Endothelial cell of umbilical vein (primary cell): ENCODE measurements at regions not wholly inside any gene's neighbourhood (a gene's known extent, or its start where the extent isn't known, plus 50 kb on each side); places are given as distances from the start of the nearest gene placed in this dataset.

Experiments
- BruUV-seq: library from RNA; stranded (reverse); fragments of 400-500 nt; replicated peaks from 2 replicates; lab custom pipeline; 2021; lab: Mats Ljungman, UMichigan
- CTCF ChIA-PET: fragments of 300-600, 350-600 bp; sonication (Branson Sonifier 250); formaldehyde crosslinking; loops from one replicate; lab custom pipeline; 2021; ENCODE audit warnings: antibody characterized with exemption, inconsistent platforms; lab: Charles Lee
- POLR2A ChIA-PET: fragments of 300-600, 350-600 bp; sonication (Branson Sonifier 250); formaldehyde crosslinking; loops from one replicate; lab custom pipeline; 2021; ENCODE audit warnings: antibody characterized with exemption, inconsistent platforms; lab: Charles Lee
- DNase-seq: peaks from one replicate; pipeline ENCODE4 v3.0.0-alpha.2; 2011; ENCODE audit warnings: low read depth, low spot score
- FAIRE-seq: peaks from 2 replicates; lab custom pipeline; 2011; peaks lifted over from hg19 to GRCh38; lab: Jason Lieb, UNC
- H2AFZ ChIP-seq: 2 replicates; pipeline ENCODE4 v1.6.0; 2012; ENCODE audit warnings: low read depth, low read length, control low read depth, inconsistent platforms
- H3K27ac ChIP-seq: 2 replicates; pipeline ENCODE4 v1.5.1; 2011; ENCODE audit warnings: low read depth, mild to moderate bottlenecking, control low read depth, low read length, moderate library complexity; ENCODE audit not compliant: insufficient read depth
- H3K27me3 ChIP-seq, 2 experiments: 2 replicates each; pipeline versions ENCODE4 v1.6.0 to v1.6.1; 2011; ENCODE audit warnings: low read length in 2 of 2, mixed read lengths in 1 of 2; ENCODE audit not compliant: control insufficient read depth in 2 of 2, insufficient read depth in 2 of 2
- H3K36me3 ChIP-seq, 2 experiments: 2 replicates in 1 of 2; 3 replicates in 1 of 2; pipeline ENCODE4 v1.5.1; 2011; ENCODE audit warnings: low read length in 2 of 2, mild to moderate bottlenecking in 1 of 2, moderate library complexity in 1 of 2; ENCODE audit not compliant: control insufficient read depth in 2 of 2, insufficient read depth in 2 of 2; ENCODE audit errors: extremely low read depth in 1 of 2
- H3K4me1 ChIP-seq: 3 replicates; pipeline ENCODE4 v1.5.1; 2011; ENCODE audit warnings: mild to moderate bottlenecking, low read length; ENCODE audit not compliant: control insufficient read depth, insufficient read depth; ENCODE audit errors: extremely low read depth
- H3K4me2 ChIP-seq: 2 replicates; pipeline ENCODE4 v1.6.1; 2011; ENCODE audit warnings: low read length, control low read depth, mixed read lengths; ENCODE audit not compliant: insufficient read depth
- H3K4me3 ChIP-seq, 3 experiments: fragments of 200-600 bp in 1 of 3; sonication (generic), shearing (Covaris generic) in 1 of 3; replicated peaks in 1 of 3; 2 replicates each; pipeline ENCODE4 v1.5.1; 2011 to 2016; ENCODE audit warnings: control low read depth in 3 of 3, low read length in 3 of 3, mild to moderate bottlenecking in 2 of 3, inconsistent platforms in 1 of 3, low read depth in 1 of 3, moderate library complexity in 1 of 3; ENCODE audit not compliant: insufficient read depth in 1 of 3
- H3K79me2 ChIP-seq: 2 replicates; pipeline ENCODE4 v1.6.0; 2012; ENCODE audit warnings: low read length, inconsistent platforms; ENCODE audit not compliant: control insufficient read depth, insufficient read depth
- H3K9ac ChIP-seq: replicated peaks from 2 replicates; pipeline ENCODE3; 2011; ENCODE audit warnings: low read length, control low read depth; ENCODE audit not compliant: insufficient read depth; ENCODE audit errors: extremely low read depth
- H3K9me1 ChIP-seq: replicated peaks from 3 replicates; pipeline ENCODE4 v1.6.0; 2011; ENCODE audit warnings: mild to moderate bottlenecking, low read length; ENCODE audit not compliant: control insufficient read depth, insufficient read depth; ENCODE audit errors: extremely low read depth
- H3K9me3 ChIP-seq: replicated peaks from 2 replicates; pipeline ENCODE4 v1.5.1; 2012; ENCODE audit warnings: low read length, inconsistent platforms; ENCODE audit not compliant: control insufficient read depth, insufficient read depth
- H4K20me1 ChIP-seq: replicated peaks from 2 replicates; pipeline ENCODE3; 2011; ENCODE audit warnings: mild to moderate bottlenecking, low read length; ENCODE audit not compliant: control insufficient read depth, insufficient read depth; ENCODE audit errors: extremely low read depth
- CTCF ChIP-seq, 2 donors: IDR thresholded peaks; 1 replicate in 1 of 2; 2 replicates in 1 of 2; pipeline ENCODE4 v1.5.1; 2011; ENCODE audit warnings: low read length in 2 of 2, mild to moderate bottlenecking in 2 of 2, moderate library complexity in 2 of 2, control low read depth in 1 of 2, inconsistent platforms in 1 of 2, low read depth in 1 of 2; ENCODE audit not compliant: insufficient read depth in 1 of 2; ENCODE audit errors: extremely low read depth in 1 of 2
- EZH2 ChIP-seq: IDR thresholded peaks from 2 replicates; pipeline ENCODE4 v1.6.1; 2012; ENCODE audit warnings: borderline replicate concordance, low read depth, mild to moderate bottlenecking, moderate library complexity, low read length, inconsistent platforms; ENCODE audit not compliant: severe bottlenecking
- FOS ChIP-seq: IDR thresholded peaks from 2 replicates; pipeline ENCODE4 v1.6.1; 2011; ENCODE audit warnings: mild to moderate bottlenecking, low read length, moderate library complexity, borderline replicate concordance; ENCODE audit not compliant: insufficient read depth
- GATA2 ChIP-seq: IDR thresholded peaks from 2 replicates; pipeline ENCODE4 v1.7.0; 2011; ENCODE audit warnings: low read depth, mild to moderate bottlenecking, moderate library complexity, mixed read lengths, low read length; ENCODE audit not compliant: insufficient read length, insufficient read depth
- JUN ChIP-seq: IDR thresholded peaks from 2 replicates; pipeline ENCODE4 v1.6.1; 2011; ENCODE audit warnings: borderline replicate concordance, low read depth; ENCODE audit not compliant: insufficient read length, insufficient read depth
- MAX ChIP-seq: IDR thresholded peaks from 2 replicates; pipeline ENCODE4 v1.6.1; 2011; ENCODE audit not compliant: insufficient read depth, insufficient read length
- MYC ChIP-seq: IDR thresholded peaks from one replicate; pipeline ENCODE4 v1.6.1; 2011; ENCODE audit warnings: mild to moderate bottlenecking, low read depth, low read length
- POLR2A ChIP-seq: IDR thresholded peaks from 2 replicates; pipeline ENCODE4 v1.6.1; 2012; ENCODE audit warnings: low read depth, mild to moderate bottlenecking, control low read depth, low read length
- POLR2AphosphoS5 ChIP-seq: IDR thresholded peaks from 2 replicates; pipeline ENCODE4 v1.6.1; 2012; ENCODE audit warnings: low read depth, mild to moderate bottlenecking, control low read depth, low read length, moderate library complexity; ENCODE audit not compliant: insufficient read depth
- dilution Hi-C: fragments of 300-500 bp; cut with MboI; formaldehyde crosslinking; loops from one replicate; pipeline ENCODE4 v1.15.0; 2019; ENCODE audit warnings: low sequenced_read_pairs; ENCODE audit not compliant: extremely low pct_ligation_motif_present
- intact Hi-C: fragments of 100-400 bp; cut with micrococcal nuclease; formaldehyde crosslinking; loops from one replicate; pipeline ENCODE4 v1.10.0; 2022

- Histone ChIP-seq H3K9ac (no peak overlapping the region), H3K36me3 (no peaks in the 10 kb centered on the region), H3K27me3 (no peaks in the 10 kb centered on the region), H3K4me1 (no peaks in the 10 kb centered on the region), H3K4me2 (no peak overlapping the region), H4K20me1 (no peaks in the 10 kb centered on the region), H3K9me3 (no peaks in the 10 kb centered on the region), H3K27ac (no peak overlapping the region), H3K79me2 (no peaks in the 10 kb centered on the region), H3K9me1 (no peaks in the 10 kb centered on the region), H2AFZ (no peak overlapping the region), H3K4me3 (no peak overlapping the region)
- intact Hi-C loops: no loop called here
- TF ChIP-seq MYC: no peak
- TF ChIP-seq POLR2AphosphoS5: no peak
- no peak for TF ChIP-seq FOS
- no peak for TF ChIP-seq POLR2A
- no peak for TF ChIP-seq GATA2
- TF ChIP-seq JUN: no peak
- TF ChIP-seq MAX: no peak
- no peak for TF ChIP-seq CTCF (IDR thresholded peaks at IDR 0.05; ENCODE audit: extremely low read depth in 1 of 2, insufficient read depth in 1 of 2, low read depth in 1 of 2, low read length in 2 of 2)
- TF ChIP-seq EZH2: no peak
- CTCF ChIA-PET: interaction anchor here (0.6 to 1.4 kb wide), 2 partner anchors 1179 to 1185 kb away, joined by 3 to 5 read pairs; no protein-coding TSS in a partner anchor
- POLR2A ChIA-PET: no interaction called here
- no peak for DNase-seq
- FAIRE-seq: no peak
- dilution Hi-C loops: no loop called here
- no TSS peak for BruUV-seq
Measured at GRCh38 chr7:47102331-47102841, 479.5 kb downstream of the TNS3 start.
